Lower lobe of right lung (tissue), 2 donors: ENCODE measurements at regions not wholly inside any gene's neighbourhood (a gene's known extent, or its start where the extent isn't known, plus 50 kb on each side); places are given as distances from the start of the nearest gene placed in this dataset.
A peak's percentile ranks its signal among the peaks of the same experiment; 100 is the strongest.

Experiments
- ATAC-seq, 2 donors: fragments of 200-7000 bp; cut with Tn5 transposase; one replicate each; pipeline ENCODE4 v1.9.1; 2020 to 2022; ENCODE audit warnings: mild to moderate bottlenecking in 2 of 2, moderate library complexity in 2 of 2
- DNase-seq: peaks from one replicate; pipeline ENCODE4 v3.0.0-alpha.2; 2020
- H3K27ac ChIP-seq: fragments of 200-600 bp; one replicate; pipeline ENCODE4 v1.8.0; 2022
- H3K27me3 ChIP-seq: fragments of 200-600 bp; one replicate; pipeline ENCODE4 v1.8.0; 2022; ENCODE audit warnings: low read depth
- H3K36me3 ChIP-seq: fragments of 200-600 bp; one replicate; pipeline ENCODE4 v1.8.0; 2022; ENCODE audit warnings: mild to moderate bottlenecking
- H3K4me1 ChIP-seq: fragments of 200-600 bp; one replicate; pipeline ENCODE4 v1.8.0; 2022
- H3K4me3 ChIP-seq: fragments of 200-600 bp; one replicate; pipeline ENCODE4 v1.8.0; 2022; ENCODE audit warnings: mild to moderate bottlenecking
- H3K9me3 ChIP-seq: fragments of 200-600 bp; one replicate; pipeline ENCODE4 v1.8.0; 2022
- intact Hi-C: fragments of 100-400 bp; cut with DNase I; formaldehyde crosslinking; loops from one replicate; pipeline ENCODE4 v1.11.0; 2022
- TF ChIP-seq, protein P1 (sequence below): fragments of 200-600 bp; IDR thresholded peaks from one replicate; pipeline ENCODE4 v1.8.0; 2022; ENCODE audit warnings: antibody characterized with exemption, mild to moderate bottlenecking
- donor health status: DM: no; HTN: yes; CAD: no; lungs with severe emphysema.

- Histone ChIP-seq H3K4me3 (no peak overlapping the region), H3K27ac (no peak overlapping the region), H3K9me3 (no peaks in the 10 kb centered on the region), H3K27me3 (no peaks in the 10 kb centered on the region), H3K36me3 (no peaks in the 10 kb centered on the region), H3K4me1 (no peaks in the 10 kb centered on the region)
- DNase-seq (no peak), ATAC-seq (no peak)
- intact Hi-C loops: no loop called here
- TF ChIP-seq, protein P1, sequence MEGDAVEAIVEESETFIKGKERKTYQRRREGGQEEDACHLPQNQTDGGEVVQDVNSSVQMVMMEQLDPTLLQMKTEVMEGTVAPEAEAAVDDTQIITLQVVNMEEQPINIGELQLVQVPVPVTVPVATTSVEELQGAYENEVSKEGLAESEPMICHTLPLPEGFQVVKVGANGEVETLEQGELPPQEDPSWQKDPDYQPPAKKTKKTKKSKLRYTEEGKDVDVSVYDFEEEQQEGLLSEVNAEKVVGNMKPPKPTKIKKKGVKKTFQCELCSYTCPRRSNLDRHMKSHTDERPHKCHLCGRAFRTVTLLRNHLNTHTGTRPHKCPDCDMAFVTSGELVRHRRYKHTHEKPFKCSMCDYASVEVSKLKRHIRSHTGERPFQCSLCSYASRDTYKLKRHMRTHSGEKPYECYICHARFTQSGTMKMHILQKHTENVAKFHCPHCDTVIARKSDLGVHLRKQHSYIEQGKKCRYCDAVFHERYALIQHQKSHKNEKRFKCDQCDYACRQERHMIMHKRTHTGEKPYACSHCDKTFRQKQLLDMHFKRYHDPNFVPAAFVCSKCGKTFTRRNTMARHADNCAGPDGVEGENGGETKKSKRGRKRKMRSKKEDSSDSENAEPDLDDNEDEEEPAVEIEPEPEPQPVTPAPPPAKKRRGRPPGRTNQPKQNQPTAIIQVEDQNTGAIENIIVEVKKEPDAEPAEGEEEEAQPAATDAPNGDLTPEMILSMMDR: no peak
These were observed 211.4 kb downstream of the AASDHPPT start for GRCh38 chr11:106288822-106289387.

DNA sequence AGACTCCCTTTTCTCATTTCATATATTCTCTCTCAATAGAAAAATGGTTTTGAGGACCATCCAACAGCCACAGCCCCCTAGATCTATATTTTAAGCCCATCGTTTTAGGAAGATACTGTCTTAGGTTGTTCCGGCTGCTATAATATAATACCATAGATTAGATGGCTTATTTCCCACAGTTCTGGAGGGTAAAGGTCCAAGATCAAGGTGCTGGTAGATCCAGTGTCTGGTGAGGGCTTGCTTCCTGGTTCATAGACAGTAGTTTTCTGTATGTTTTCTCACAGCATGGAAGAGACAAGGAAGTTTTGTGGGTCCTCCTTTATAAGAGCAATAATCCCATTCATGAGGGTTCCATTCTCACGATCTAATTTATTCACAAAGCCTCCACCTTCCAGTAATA is 215.1 kb downstream of the AASDHPPT start:
- no peaks in the 10 kb centered on the region for H3K4me1 ChIP-seq
- TF ChIP-seq, protein P1: no peak
- H3K36me3 ChIP-seq: no peaks in the 10 kb centered on the region
- no peaks in the 10 kb centered on the region for H3K9me3 ChIP-seq
- no peak overlapping the region for H3K4me3 ChIP-seq
- no peaks in the 10 kb centered on the region for H3K27me3 ChIP-seq
- intact Hi-C loops: no loop called here
- DNase-seq: no peak
- ATAC-seq: no peak
- no peak overlapping the region for H3K27ac ChIP-seq

DNA sequence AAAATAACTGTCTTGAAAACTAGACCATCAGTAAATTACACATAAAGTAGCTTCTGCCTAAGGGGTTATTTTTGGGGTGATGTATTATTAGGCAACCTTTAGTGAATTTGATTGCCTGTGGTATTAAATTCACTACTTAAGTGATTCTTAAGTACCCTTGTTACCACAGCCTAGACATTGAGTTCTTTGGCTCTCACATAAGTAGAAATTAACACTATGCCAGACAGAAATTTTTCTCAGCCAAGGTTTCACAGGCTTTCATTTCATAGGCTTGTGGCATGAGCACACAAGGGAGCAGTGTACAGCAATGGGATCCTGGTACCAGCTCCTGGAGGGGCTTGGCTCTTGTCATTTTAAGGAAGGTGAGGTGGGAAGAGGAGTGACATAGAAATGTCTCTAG is 218.5 kb downstream of the AASDHPPT start:
- ATAC-seq (peak in 1 of 2 donors; percentile 53), DNase-seq (no peak)
- Histone ChIP-seq H3K9me3 (no peaks in the 10 kb centered on the region), H3K4me1 (no peaks in the 10 kb centered on the region), H3K27ac (no peak overlapping the region), H3K36me3 (no peaks in the 10 kb centered on the region), H3K4me3 (no peak overlapping the region), H3K27me3 (no peaks in the 10 kb centered on the region)
- intact Hi-C loops: no loop called here
- TF ChIP-seq, protein P1: no peak

DNA sequence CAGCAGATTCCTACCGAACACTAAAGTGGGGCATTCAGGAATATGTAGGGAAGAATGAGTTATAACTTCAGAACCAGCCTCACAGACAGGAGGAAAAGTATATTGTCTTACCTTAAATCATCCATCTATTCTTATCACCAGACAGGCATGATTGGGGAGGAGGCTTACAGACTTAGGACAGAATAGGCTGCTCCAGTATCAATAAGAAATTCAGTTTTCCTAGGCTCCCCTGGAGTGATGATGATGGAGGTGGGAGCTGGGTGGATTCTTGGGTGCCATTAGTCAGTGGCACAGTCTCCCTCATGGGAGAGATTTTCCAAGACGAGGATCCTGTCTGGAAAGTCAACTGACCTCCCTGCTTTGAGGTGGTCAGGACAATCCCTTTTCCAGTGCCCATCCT is 225.0 kb downstream of the AASDHPPT start:
- Histone ChIP-seq H3K4me1 (no peaks in the 10 kb centered on the region), H3K27me3 (no peaks in the 10 kb centered on the region), H3K9me3 (peaks cover 4% of the 10 kb centered on the region), H3K36me3 (no peaks in the 10 kb centered on the region), H3K4me3 (no peak overlapping the region), H3K27ac (no peak overlapping the region)
- intact Hi-C loops: no loop called here
- TF ChIP-seq, protein P1: no peak
- ATAC-seq: no peak
- DNase-seq: no peak

GRCh38 chr11:106304274-106304673 is 226.8 kb downstream of the AASDHPPT start:
- intact Hi-C loops: no loop called here
- Histone ChIP-seq H3K27ac (no peak overlapping the region), H3K36me3 (no peaks in the 10 kb centered on the region), H3K27me3 (no peaks in the 10 kb centered on the region), H3K4me3 (no peak overlapping the region), H3K9me3 (peaks cover 4% of the 10 kb centered on the region), H3K4me1 (no peaks in the 10 kb centered on the region)
- no peak for DNase-seq
- peak in 1 of 2 donors; percentile 53 for ATAC-seq
- TF ChIP-seq, protein P1: no peak
